NCI-H2107 treated with DMSO at 0.1 percent for 48 hours (cell line): ENCODE measurements at regions not wholly inside any gene's neighbourhood (a gene's known extent, or its start where the extent isn't known, plus 50 kb on each side); places are given as distances from the start of the nearest gene placed in this dataset.
A peak's percentile ranks its signal among the peaks of the same experiment; 100 is the strongest.
"Not testable (repeated sequence)": the region's sequence is repeated elsewhere in the genome, so short reads cannot be mapped to it uniquely, and the experiment has no call there.

Source experiments
- DNase-seq: peaks from one replicate; lab custom pipeline; 2025; ENCODE audit not compliant: unreplicated experiment; lab: John Stamatoyannopoulos, UW

- no peak for DNase-seq
Measured at GRCh38 chr2:113341191-113341869, 62.6 kb upstream of the PAX8 start.

DNA sequence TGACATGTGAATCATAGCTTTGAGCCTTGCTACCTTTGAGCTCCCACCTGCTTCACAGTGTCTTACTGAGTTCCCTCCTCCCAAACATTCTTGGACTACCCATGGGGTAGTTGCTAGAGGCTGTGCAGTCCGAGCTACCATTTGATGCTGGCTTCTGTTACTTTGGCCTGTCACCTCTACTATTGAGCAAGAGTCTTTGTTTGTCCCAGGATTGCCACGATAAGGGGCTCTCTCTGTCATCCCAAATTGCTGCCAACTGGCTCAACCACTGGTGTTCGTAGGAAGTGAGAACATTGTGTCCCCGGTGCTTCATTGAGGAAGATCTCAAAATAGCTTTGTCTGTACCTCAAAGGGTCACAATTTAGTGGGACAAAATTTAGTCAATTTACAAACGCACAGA, 59.1 kb upstream of the PAX8 start:
- DNase-seq, result no peak

GRCh38 chr2:113336040-113336439, 57.3 kb upstream of the PAX8 start:
- peak; percentile 62 for DNase-seq

DNA sequence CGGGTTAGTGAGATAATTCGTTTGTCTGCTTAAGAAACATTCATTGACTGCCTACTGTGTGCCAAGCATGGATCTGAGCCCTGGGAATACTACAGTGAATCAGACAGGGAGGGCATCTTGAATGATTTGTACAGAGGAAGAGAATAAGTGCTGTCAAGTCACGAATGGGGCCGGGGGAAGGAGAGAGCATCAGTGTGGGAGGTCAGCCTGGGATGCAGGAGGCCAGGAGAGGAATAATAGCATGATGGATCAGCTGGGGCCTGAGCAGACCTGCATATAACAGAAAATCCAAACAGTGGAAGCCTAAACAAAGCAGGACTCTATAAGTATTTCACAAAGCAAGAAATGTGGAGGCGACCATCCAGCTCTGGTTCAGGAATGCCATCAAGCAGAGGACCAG, 55.4 kb upstream of the PAX8 start:
- DNase-seq, result no peak

GRCh38 chr2:113333735-113334134, 55.0 kb upstream of the PAX8 start:
- not testable (repeated sequence) for DNase-seq

GRCh38 chr2:113330060-113330767, 51.5 kb upstream of the PAX8 start:
- DNase-seq, result not testable (repeated sequence)

DNA sequence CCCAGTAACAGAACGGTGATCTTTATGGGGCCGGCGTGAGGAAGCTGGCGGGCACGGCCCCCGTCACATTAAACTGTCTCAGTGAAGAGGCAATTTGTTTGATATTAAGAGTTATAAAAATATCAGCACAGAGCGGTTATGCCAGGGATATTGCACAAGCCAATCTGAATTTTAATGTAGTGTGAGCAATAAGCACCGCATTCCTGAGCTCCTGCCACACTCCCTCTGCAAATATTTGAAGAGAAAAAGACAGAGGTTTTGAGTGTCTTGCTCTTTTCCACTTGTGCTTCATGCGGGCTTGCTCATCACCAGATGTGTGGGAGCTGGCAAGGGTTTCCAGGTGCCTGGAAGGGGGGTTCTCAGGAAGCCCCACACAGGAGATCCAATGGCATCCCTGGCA, 50.3 kb upstream of the PAX8 start:
- not testable (repeated sequence) for DNase-seq

DNA sequence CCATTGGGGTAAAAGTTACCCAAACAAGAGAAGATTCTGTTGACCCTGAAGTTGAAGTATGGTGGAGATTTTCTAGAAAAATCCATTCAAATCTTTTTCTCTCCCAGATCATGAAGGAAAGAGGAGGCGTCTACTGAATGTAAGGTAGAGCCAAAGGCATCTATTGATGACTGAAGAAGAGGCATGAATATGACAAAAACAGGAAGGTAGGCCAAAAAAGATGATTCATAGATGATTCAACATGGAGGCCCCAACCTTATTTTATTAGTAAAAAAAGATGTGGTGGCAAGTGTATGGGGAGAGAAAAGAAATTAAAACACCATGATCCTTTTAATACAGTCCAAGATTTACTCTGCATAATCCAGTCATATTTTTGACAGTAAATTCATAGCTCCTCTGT, 49.9 kb upstream of the PAX8 start:
- DNase-seq, result not testable (repeated sequence)
